ENCODE measurements at regions not wholly inside any gene's neighbourhood (a gene's known extent, or its start where the extent isn't known, plus 50 kb on each side); places are given as distances from the start of the nearest gene placed in this dataset.

- no peak overlapping the region for H2AFZ ChIP-seq (ENCODE audit: low read depth, low read length, severe bottlenecking)
- no peaks in the 10 kb centered on the region for H4K20me1 ChIP-seq (ENCODE audit: low read depth, low read length)
- TF ChIP-seq CTCF (IDR thresholded peaks at IDR 0.05; ENCODE audit: insufficient read depth, low read length, poor library complexity, severe bottlenecking) (no peak), EZH2phosphoT487 (conservative IDR thresholded peaks at IDR 0.05; ENCODE audit: low read length) (no peak)
- no peak overlapping the region for H3K4me2 ChIP-seq (ENCODE audit: low read depth, low read length, poor library complexity, severe bottlenecking)
- no peaks in the 10 kb centered on the region for H3K27me3 ChIP-seq (ENCODE audit: low read length)
- H3K9me3 ChIP-seq (ENCODE audit: insufficient read depth, low read length): no peaks in the 10 kb centered on the region
- no peak overlapping the region for H3K4me3 ChIP-seq (ENCODE audit: insufficient read depth, low read length, poor library complexity, severe bottlenecking)
- no peak overlapping the region for H3K27ac ChIP-seq (ENCODE audit: low read depth, low read length)
- H3F3A ChIP-seq (ENCODE audit: insufficient read depth): no peaks in the 10 kb centered on the region
- no peaks in the 10 kb centered on the region for H3K79me2 ChIP-seq (ENCODE audit: insufficient read depth, low read length)
- H3K36me3 ChIP-seq (ENCODE audit: low read length): no peaks in the 10 kb centered on the region
- H3K9ac ChIP-seq (ENCODE audit: low read length): no peak overlapping the region
- no peaks in the 10 kb centered on the region for H3K9me2 ChIP-seq (replicated peaks; ENCODE audit: insufficient read depth, low read length)
Observed at GRCh38 chr12:126482238-126482889, 1417.1 kb downstream of the AACS start.

- H4K20me1 ChIP-seq (ENCODE audit: low read depth, low read length): no peaks in the 10 kb centered on the region
- H3K79me2 ChIP-seq (ENCODE audit: insufficient read depth, low read length): no peaks in the 10 kb centered on the region
- H3K9me2 ChIP-seq (replicated peaks; ENCODE audit: insufficient read depth, low read length): no peaks in the 10 kb centered on the region
- no peaks in the 10 kb centered on the region for H3F3A ChIP-seq (ENCODE audit: insufficient read depth)
- H3K36me3 ChIP-seq (ENCODE audit: low read length): no peaks in the 10 kb centered on the region
- H3K4me3 ChIP-seq (ENCODE audit: insufficient read depth, low read length, poor library complexity, severe bottlenecking): no peak overlapping the region
- H3K4me2 ChIP-seq (ENCODE audit: low read depth, low read length, poor library complexity, severe bottlenecking): no peak overlapping the region
- H3K9ac ChIP-seq (ENCODE audit: low read length): no peak overlapping the region
- TF ChIP-seq CTCF (IDR thresholded peaks at IDR 0.05; ENCODE audit: insufficient read depth, low read length, poor library complexity, severe bottlenecking) (no peak), EZH2phosphoT487 (conservative IDR thresholded peaks at IDR 0.05; ENCODE audit: low read length) (no peak)
- H2AFZ ChIP-seq (ENCODE audit: low read depth, low read length, severe bottlenecking): no peak overlapping the region
- H3K27ac ChIP-seq (ENCODE audit: low read depth, low read length): no peak overlapping the region
- H3K9me3 ChIP-seq (ENCODE audit: insufficient read depth, low read length): no peaks in the 10 kb centered on the region
- H3K27me3 ChIP-seq (ENCODE audit: low read length): no peaks in the 10 kb centered on the region
Observed at GRCh38 chr12:126483145-126484068, 1418.2 kb downstream of the AACS start.

GRCh38 chr12:126487431-126487980, 1422.3 kb downstream of the AACS start:
- H3K4me2 ChIP-seq (ENCODE audit: low read depth, low read length, poor library complexity, severe bottlenecking): no peak overlapping the region
- TF ChIP-seq CTCF (IDR thresholded peaks at IDR 0.05; ENCODE audit: insufficient read depth, low read length, poor library complexity, severe bottlenecking): no peak
- TF ChIP-seq EZH2phosphoT487 (conservative IDR thresholded peaks at IDR 0.05; ENCODE audit: low read length): no peak
- H3K27me3 ChIP-seq (ENCODE audit: low read length): no peaks in the 10 kb centered on the region
- H3F3A ChIP-seq (ENCODE audit: insufficient read depth): no peaks in the 10 kb centered on the region
- H3K27ac ChIP-seq (ENCODE audit: low read depth, low read length): no peak overlapping the region
- H3K9me3 ChIP-seq (ENCODE audit: insufficient read depth, low read length): no peaks in the 10 kb centered on the region
- no peak overlapping the region for H3K9ac ChIP-seq (ENCODE audit: low read length)
- no peak overlapping the region for H3K4me3 ChIP-seq (ENCODE audit: insufficient read depth, low read length, poor library complexity, severe bottlenecking)
- no peaks in the 10 kb centered on the region for H4K20me1 ChIP-seq (ENCODE audit: low read depth, low read length)
- H3K36me3 ChIP-seq (ENCODE audit: low read length): no peaks in the 10 kb centered on the region
- no peaks in the 10 kb centered on the region for H3K79me2 ChIP-seq (ENCODE audit: insufficient read depth, low read length)
- H2AFZ ChIP-seq (ENCODE audit: low read depth, low read length, severe bottlenecking): no peak overlapping the region
- H3K9me2 ChIP-seq (replicated peaks; ENCODE audit: insufficient read depth, low read length): no peaks in the 10 kb centered on the region
